TTC549 (cell line): ENCODE measurements at regions not wholly inside any gene's neighbourhood (a gene's known extent, or its start where the extent isn't known, plus 50 kb on each side); places are given as distances from the start of the nearest gene placed in this dataset.
"Not testable (repeated sequence)": the region's sequence is repeated elsewhere in the genome, so short reads cannot be mapped to it uniquely, and the experiment has no call there.

Experiments used
- FAIRE-seq: peaks from 2 replicates; lab custom pipeline; 2012; peaks lifted over from hg19 to GRCh38; lab: Jason Lieb, UNC

GRCh38 chr17:77290759-77291558, 150.2 kb downstream of the SEC14L1 start:
- FAIRE-seq, result not testable (repeated sequence)

GRCh38 chr17:77291591-77292386, 151.0 kb downstream of the SEC14L1 start:
- FAIRE-seq, result no peak

- no peak for FAIRE-seq
Measured at GRCh38 chr17:77294761-77295160, 154.0 kb downstream of the SEC14L1 start.

GRCh38 chr17:77295241-77295853, 154.6 kb downstream of the SEC14L1 start:
- no peak for FAIRE-seq

- FAIRE-seq, result no peak
Measured at GRCh38 chr17:77296769-77297409, 156.1 kb downstream of the SEC14L1 start.

- no peak for FAIRE-seq
Measured at GRCh38 chr17:77297693-77298666, 157.2 kb downstream of the SEC14L1 start.

GRCh38 chr17:77298811-77299210, 158.0 kb downstream of the SEC14L1 start:
- no peak for FAIRE-seq

GRCh38 chr17:77299256-77300015, 158.7 kb downstream of the SEC14L1 start:
- no peak for FAIRE-seq

GRCh38 chr17:77300016-77300686, 159.4 kb downstream of the SEC14L1 start:
- no peak for FAIRE-seq

GRCh38 chr17:77301694-77302266, 161.0 kb downstream of the SEC14L1 start:
- no peak for FAIRE-seq

- FAIRE-seq, result no peak
Measured at GRCh38 chr17:77302682-77303081, 161.9 kb downstream of the SEC14L1 start.

GRCh38 chr17:77303620-77304019, 162.9 kb downstream of the SEC14L1 start:
- FAIRE-seq, result no peak

- FAIRE-seq, result no peak
Measured at GRCh38 chr17:77304051-77304745, 163.4 kb downstream of the SEC14L1 start.

GRCh38 chr17:77304746-77305473, 164.1 kb downstream of the SEC14L1 start:
- no peak for FAIRE-seq

- no peak for FAIRE-seq
Measured at GRCh38 chr17:77306048-77306789, 165.4 kb downstream of the SEC14L1 start.

GRCh38 chr17:77306790-77307478, 166.2 kb downstream of the SEC14L1 start:
- no peak for FAIRE-seq
